Adrenal gland (tissue), 5 donors: ENCODE measurements at regions not wholly inside any gene's neighbourhood (a gene's known extent, or its start where the extent isn't known, plus 50 kb on each side); places are given as distances from the start of the nearest gene placed in this dataset.

ENCODE experiments used
- CTCF ChIP-seq, 6 experiments: fragments of 450-650 bp in 4 of 6; fragments of 200-600 bp in 2 of 6; sonication (generic) in 1 of 6; IDR thresholded peaks; 1 replicate in 5 of 6; 2 replicates in 1 of 6; pipeline versions ENCODE4 v1.5.1 to v1.8.0; 2016 to 2021; ENCODE audit warnings: antibody characterized with exemption in 6 of 6, mild to moderate bottlenecking in 2 of 6, moderate library complexity in 1 of 6
- POLR2A ChIP-seq, 2 donors: fragments of 450-650 bp; IDR thresholded peaks; one replicate each; pipeline ENCODE4 v1.6.1; 2017; ENCODE audit warnings: antibody characterized with exemption in 2 of 2, mild to moderate bottlenecking in 2 of 2, moderate library complexity in 1 of 2
- donor health status: DM: no; HTN: no; CAD: no.

- no peak for TF ChIP-seq CTCF (IDR thresholded peaks at IDR 0.05)
- no peak for TF ChIP-seq POLR2A (IDR thresholded peaks at IDR 0.05)
Measured at GRCh38 chr11:127057126-127057525, 56.6 kb upstream of the KIRREL3 start.
